Thyroid gland (tissue), 4 donors: ENCODE measurements at regions not wholly inside any gene's neighbourhood (a gene's known extent, or its start where the extent isn't known, plus 50 kb on each side); places are given as distances from the start of the nearest gene placed in this dataset.
"Not testable (repeated sequence)": the region's sequence is repeated elsewhere in the genome, so short reads cannot be mapped to it uniquely, and the experiment has no call there.

Source experiments
- DNase-seq, 2 donors: peaks; one replicate each; pipeline ENCODE4 v3.0.0-alpha.2; 2019
- H3K27ac ChIP-seq, 3 donors: fragments of 200-600 bp; sonication (generic); 1 replicate in 2 of 3; 2 replicates in 1 of 3; pipeline ENCODE4 v1.5.1; 2016 to 2019; ENCODE audit warnings: mild to moderate bottlenecking in 1 of 3, moderate library complexity in 1 of 3
- H3K27me3 ChIP-seq: fragments of 200-600 bp; sonication (generic); one replicate; pipeline ENCODE4 v1.5.1; 2019
- H3K36me3 ChIP-seq, 2 donors: fragments of 200-600 bp; sonication (generic); one replicate each; pipeline ENCODE4 v1.5.1; 2016 to 2019
- H3K4me1 ChIP-seq, 2 donors: fragments of 200-600 bp; sonication (generic); one replicate each; pipeline ENCODE4 v1.5.1; 2017 to 2019
- H3K4me3 ChIP-seq, 3 donors: fragments of 200-600 bp; sonication (generic); replicated peaks in 1 of 3; 1 replicate in 2 of 3; 2 replicates in 1 of 3; pipeline ENCODE4 v1.5.1; 2016; ENCODE audit warnings: mild to moderate bottlenecking in 1 of 3
- H3K9me3 ChIP-seq: fragments of 200-600 bp; sonication (generic); one replicate; pipeline ENCODE4 v1.5.1; 2017
- POLR2A ChIP-seq, 2 donors: fragments of 450-650 bp; IDR thresholded peaks; one replicate each; pipeline ENCODE4 v1.6.1; 2017; ENCODE audit warnings: antibody characterized with exemption in 2 of 2, mild to moderate bottlenecking in 2 of 2, moderate library complexity in 1 of 2
- WGBS, 2 donors: methylation state at CpG; one replicate each; pipeline ENCODE4 v1.1.5; 2017; 5-methylcytosine and 5-hydroxymethylcytosine counted together
- intact Hi-C: fragments of 100-400 bp; cut with DNase I; formaldehyde crosslinking; loops from one replicate; pipeline ENCODE4 v1.15.1; 2023
- TF ChIP-seq, protein P1 (sequence below), 6 experiments: fragments of 200-600 bp in 3 of 6; fragments of 450-650 bp in 3 of 6; sonication (generic) in 3 of 6; IDR thresholded peaks; one replicate each; pipeline ENCODE4 v1.5.1; 2016 to 2019; ENCODE audit warnings: antibody characterized with exemption in 6 of 6, mild to moderate bottlenecking in 2 of 6, inconsistent platforms in 1 of 6, moderate library complexity in 1 of 6

GRCh38 chr21:19076031-19076430 lies 672.4 kb upstream of the TMPRSS15 start:
- WGBS, 2 donors: 72 to 90% methylated on average over 1 of the region's 1 CpG
- Histone ChIP-seq H3K27ac (no peak overlapping the region), H3K27me3 (no peaks in the 10 kb centered on the region), H3K4me3 (no peak overlapping the region), H3K9me3 (no peaks in the 10 kb centered on the region), H3K36me3 (no peaks in the 10 kb centered on the region), H3K4me1 (no peaks in the 10 kb centered on the region)
- no peak for TF ChIP-seq POLR2A (IDR thresholded peaks at IDR 0.05)
- TF ChIP-seq, protein P1, sequence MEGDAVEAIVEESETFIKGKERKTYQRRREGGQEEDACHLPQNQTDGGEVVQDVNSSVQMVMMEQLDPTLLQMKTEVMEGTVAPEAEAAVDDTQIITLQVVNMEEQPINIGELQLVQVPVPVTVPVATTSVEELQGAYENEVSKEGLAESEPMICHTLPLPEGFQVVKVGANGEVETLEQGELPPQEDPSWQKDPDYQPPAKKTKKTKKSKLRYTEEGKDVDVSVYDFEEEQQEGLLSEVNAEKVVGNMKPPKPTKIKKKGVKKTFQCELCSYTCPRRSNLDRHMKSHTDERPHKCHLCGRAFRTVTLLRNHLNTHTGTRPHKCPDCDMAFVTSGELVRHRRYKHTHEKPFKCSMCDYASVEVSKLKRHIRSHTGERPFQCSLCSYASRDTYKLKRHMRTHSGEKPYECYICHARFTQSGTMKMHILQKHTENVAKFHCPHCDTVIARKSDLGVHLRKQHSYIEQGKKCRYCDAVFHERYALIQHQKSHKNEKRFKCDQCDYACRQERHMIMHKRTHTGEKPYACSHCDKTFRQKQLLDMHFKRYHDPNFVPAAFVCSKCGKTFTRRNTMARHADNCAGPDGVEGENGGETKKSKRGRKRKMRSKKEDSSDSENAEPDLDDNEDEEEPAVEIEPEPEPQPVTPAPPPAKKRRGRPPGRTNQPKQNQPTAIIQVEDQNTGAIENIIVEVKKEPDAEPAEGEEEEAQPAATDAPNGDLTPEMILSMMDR (IDR thresholded peaks at IDR 0.05): no peak
- DNase-seq: no peak
- intact Hi-C loops: no loop called here

- intact Hi-C loops: no loop called here
- TF ChIP-seq, protein P1 (IDR thresholded peaks at IDR 0.05): no peak
- TF ChIP-seq POLR2A (IDR thresholded peaks at IDR 0.05): no peak
- Histone ChIP-seq H3K36me3 (no peaks in the 10 kb centered on the region), H3K9me3 (no peaks in the 10 kb centered on the region), H3K27me3 (no peaks in the 10 kb centered on the region), H3K4me3 (no peak overlapping the region), H3K4me1 (no peaks in the 10 kb centered on the region), H3K27ac (no peak overlapping the region)
- DNase-seq: no peak
- 83 to 86% methylated on average over 2 of the region's 2 CpGs for WGBS, 2 donors
These were observed 706.1 kb upstream of the TMPRSS15 start for GRCh38 chr21:19109694-19110093.

DNA sequence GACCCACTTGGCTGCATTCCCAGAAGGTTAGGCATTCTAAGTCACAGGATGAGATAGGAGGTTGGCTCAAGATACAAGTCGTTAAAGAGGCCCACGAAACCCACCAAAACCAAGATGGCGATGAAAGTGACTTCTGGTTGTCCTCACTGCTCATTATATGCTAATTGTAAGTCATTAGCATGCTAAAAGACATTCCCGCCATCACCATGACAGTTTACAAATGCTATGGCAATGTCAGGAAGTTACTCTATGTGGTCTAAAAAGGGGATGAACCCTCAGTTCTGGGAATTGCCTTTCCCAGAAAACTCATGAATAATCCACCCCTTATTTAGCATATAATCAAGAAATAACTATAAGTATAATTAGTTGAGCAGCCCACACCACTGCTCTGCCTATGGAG lies 715.7 kb upstream of the TMPRSS15 start:
- H3K27ac ChIP-seq, H3K4me1 ChIP-seq, DNase-seq, H3K27me3 ChIP-seq, H3K4me3 ChIP-seq, intact Hi-C loops, H3K36me3 ChIP-seq, H3K9me3 ChIP-seq: not testable (repeated sequence)
- 81 to 88% methylated on average over 4 of the region's 4 CpGs for WGBS, 2 donors

DNA sequence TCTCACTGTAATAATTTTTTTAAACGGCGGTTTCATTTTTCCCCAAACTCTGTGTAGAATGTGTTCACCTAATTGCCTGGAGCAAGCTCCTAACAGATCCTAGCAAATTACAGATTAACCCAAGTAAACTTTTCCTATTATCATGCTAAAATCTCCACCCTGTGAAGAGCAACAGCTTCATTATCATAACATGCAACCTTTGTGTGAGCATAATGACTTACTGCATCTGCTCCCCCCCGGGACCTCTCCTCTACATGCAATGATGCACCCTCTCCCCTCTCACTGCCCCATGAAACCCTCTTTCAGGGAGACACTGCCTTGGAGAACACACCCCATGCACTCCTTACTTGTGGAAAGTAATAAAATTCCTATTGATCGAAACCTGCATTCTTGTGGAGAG lies 717.0 kb upstream of the TMPRSS15 start:
- intact Hi-C loops: no loop called here
- H3K27ac ChIP-seq: no peak overlapping the region
- 85 to 92% methylated on average over 4 of the region's 4 CpGs for WGBS, 2 donors
- DNase-seq: no peak
- no peaks in the 10 kb centered on the region for H3K36me3 ChIP-seq
- TF ChIP-seq, protein P1 (IDR thresholded peaks at IDR 0.05): no peak
- no peak for TF ChIP-seq POLR2A (IDR thresholded peaks at IDR 0.05)
- H3K4me3 ChIP-seq: no peak overlapping the region
- H3K27me3 ChIP-seq: no peaks in the 10 kb centered on the region
- no peaks in the 10 kb centered on the region for H3K9me3 ChIP-seq
- no peaks in the 10 kb centered on the region for H3K4me1 ChIP-seq

- Histone ChIP-seq H3K4me1 (no peaks in the 10 kb centered on the region), H3K27ac (no peak overlapping the region), H3K9me3 (no peaks in the 10 kb centered on the region), H3K4me3 (no peak overlapping the region), H3K27me3 (no peaks in the 10 kb centered on the region), H3K36me3 (no peaks in the 10 kb centered on the region)
- 65 to 72% methylated on average over 2 of the region's 2 CpGs for WGBS, 2 donors
- intact Hi-C loops: no loop called here
- DNase-seq: no peak
- TF ChIP-seq POLR2A (IDR thresholded peaks at IDR 0.05): no peak
- TF ChIP-seq, protein P1 (IDR thresholded peaks at IDR 0.05): no peak
These were observed 718.8 kb upstream of the TMPRSS15 start for GRCh38 chr21:19122356-19122755.

- Histone ChIP-seq H3K9me3 (no peaks in the 10 kb centered on the region), H3K27me3 (no peaks in the 10 kb centered on the region), H3K4me1 (no peaks in the 10 kb centered on the region), H3K36me3 (no peaks in the 10 kb centered on the region), H3K4me3 (no peak overlapping the region), H3K27ac (no peak overlapping the region)
- DNase-seq: no peak
- WGBS, 2 donors: 85 to 87% methylated on average over 5 of the region's 5 CpGs
- no peak for TF ChIP-seq POLR2A (IDR thresholded peaks at IDR 0.05)
- TF ChIP-seq, protein P1 (IDR thresholded peaks at IDR 0.05): no peak
- intact Hi-C loops: no loop called here
These were observed 719.5 kb upstream of the TMPRSS15 start for GRCh38 chr21:19123053-19123452.
